GM10266 (cell line): ENCODE measurements at regions not wholly inside any gene's neighbourhood (a gene's known extent, or its start where the extent isn't known, plus 50 kb on each side); places are given as distances from the start of the nearest gene placed in this dataset.

Experiments used
- DNase-seq: peaks from one replicate; pipeline ENCODE4 v3.0.0; 2012; ENCODE audit errors: extremely low spot score
- TF ChIP-seq, protein P1 (sequence below): IDR thresholded peaks from 2 replicates; pipeline ENCODE4 v1.5.1; 2012; ENCODE audit warnings: mild to moderate bottlenecking, low read depth; ENCODE audit not compliant: control insufficient read depth, insufficient read depth; ENCODE audit errors: missing control alignments

DNA sequence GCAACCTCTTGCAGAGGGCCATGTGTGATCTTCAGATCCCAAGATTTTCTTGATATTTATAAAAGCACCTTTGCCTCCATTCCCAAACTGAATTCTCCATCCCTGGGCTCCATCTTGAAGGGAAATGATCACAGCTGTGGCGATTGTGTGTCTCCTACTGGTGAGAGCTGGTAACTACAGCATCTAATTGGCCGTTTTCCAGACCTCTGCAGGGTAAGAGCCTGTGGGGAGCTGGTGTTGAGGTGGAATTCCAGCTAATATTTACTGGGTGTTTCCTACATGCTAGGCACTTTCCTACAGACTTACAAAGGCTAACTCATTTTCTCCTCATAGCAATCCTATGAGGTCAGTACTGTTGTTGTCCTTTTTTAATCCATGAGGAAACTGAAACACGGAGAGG is 59.2 kb upstream of the FNDC1 start:
- TF ChIP-seq, protein P1, sequence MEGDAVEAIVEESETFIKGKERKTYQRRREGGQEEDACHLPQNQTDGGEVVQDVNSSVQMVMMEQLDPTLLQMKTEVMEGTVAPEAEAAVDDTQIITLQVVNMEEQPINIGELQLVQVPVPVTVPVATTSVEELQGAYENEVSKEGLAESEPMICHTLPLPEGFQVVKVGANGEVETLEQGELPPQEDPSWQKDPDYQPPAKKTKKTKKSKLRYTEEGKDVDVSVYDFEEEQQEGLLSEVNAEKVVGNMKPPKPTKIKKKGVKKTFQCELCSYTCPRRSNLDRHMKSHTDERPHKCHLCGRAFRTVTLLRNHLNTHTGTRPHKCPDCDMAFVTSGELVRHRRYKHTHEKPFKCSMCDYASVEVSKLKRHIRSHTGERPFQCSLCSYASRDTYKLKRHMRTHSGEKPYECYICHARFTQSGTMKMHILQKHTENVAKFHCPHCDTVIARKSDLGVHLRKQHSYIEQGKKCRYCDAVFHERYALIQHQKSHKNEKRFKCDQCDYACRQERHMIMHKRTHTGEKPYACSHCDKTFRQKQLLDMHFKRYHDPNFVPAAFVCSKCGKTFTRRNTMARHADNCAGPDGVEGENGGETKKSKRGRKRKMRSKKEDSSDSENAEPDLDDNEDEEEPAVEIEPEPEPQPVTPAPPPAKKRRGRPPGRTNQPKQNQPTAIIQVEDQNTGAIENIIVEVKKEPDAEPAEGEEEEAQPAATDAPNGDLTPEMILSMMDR, result peak; percentile 74
- DNase-seq, result no peak

DNA sequence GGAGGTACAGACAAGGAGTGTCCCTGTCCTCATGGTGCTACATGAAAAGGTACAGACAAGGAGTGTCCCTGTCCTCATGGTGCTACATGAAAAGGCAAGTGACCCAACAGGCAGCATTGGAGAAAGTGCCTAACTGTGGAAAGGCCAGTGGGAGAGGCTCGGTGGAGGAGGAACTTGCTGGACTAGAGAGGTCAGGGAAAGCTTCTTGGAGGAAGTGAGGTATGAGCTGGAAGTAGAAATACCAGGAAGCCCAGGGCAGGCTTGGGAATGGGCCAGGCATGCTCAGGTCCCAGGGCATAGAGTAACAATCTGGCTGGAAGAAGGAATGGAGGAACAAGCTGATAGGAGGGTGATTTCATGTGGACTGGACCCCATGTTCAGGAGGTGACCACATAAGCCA is 59.8 kb upstream of the FNDC1 start:
- TF ChIP-seq, protein P1, result no peak
- DNase-seq, result no peak

DNA sequence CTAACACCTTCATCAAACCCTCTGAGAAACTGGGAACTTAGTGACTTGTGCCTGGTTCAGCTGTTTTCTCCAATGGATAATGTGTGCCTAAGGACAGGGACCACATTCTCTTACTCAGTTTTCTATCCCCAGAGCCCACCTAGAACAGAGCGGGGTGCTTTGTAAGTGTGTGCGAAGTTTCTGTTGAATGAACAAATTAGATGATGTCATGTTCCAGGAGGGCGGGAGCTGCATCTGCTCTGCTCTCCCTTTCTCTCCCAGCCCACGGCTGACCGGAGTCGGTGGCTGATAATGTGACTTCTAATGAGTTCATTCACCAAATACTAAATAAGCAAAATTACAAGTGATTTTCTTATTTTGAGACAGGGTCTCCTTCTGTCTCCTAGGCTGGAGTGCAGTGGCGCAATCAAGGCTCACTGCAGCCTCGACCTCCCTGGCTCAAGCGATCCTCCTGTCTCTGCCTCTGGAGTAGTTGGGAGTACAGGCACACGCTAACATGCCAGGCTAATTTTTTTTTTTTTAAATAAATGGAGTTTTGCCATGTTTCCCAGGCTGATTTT is 60.7 kb upstream of the FNDC1 start:
- TF ChIP-seq, protein P1, result no peak
- DNase-seq, result no peak

DNA sequence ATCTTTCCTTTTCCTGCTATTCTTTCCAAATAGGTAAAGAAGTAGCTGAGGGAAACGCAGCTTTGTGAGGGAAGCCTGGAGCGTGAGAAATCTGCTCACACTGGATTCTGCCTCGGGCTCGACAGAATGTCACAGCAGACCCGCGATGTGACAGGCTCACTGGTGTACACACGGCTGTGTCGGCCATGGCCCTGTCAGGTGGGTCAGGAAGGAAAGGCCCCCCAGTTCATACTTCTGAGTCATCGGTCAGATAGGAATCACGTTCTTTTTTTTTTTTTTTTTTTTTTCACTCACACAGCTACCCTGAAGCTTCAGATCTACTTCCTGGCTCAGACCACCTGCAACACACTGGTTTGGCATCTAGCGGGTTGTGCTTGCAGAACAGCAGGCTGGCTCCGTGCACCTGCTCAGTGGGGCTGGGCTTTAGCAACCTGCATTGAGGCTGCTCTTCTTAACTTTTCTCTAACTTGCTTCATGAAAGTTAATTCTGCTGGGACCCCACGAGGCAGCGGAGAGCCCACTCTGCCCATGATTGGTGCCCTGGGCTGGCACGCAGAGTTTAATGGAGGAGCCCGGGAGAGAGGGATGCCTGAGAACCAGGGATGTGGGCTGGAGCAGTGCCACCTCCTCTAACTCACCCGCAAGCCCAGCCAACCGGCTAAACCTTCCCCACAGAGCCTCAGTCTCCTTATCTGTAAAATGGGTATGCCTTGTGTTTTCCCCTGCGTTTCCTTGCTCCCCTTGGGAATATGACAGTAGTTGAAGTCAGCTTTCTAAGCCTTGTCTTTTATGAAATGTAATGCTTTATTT is 61.5 kb upstream of the FNDC1 start:
- TF ChIP-seq, protein P1, result no peak
- DNase-seq, result no peak

GRCh38 chr6:159106627-159107241 is 61.9 kb upstream of the TAGAP start:
- TF ChIP-seq, protein P1, result no peak
- peak; percentile 77 for DNase-seq

GRCh38 chr6:159105716-159106115 is 60.9 kb upstream of the TAGAP start:
- no peak for DNase-seq
- TF ChIP-seq, protein P1, result no peak

GRCh38 chr6:159104931-159105330 is 60.1 kb upstream of the TAGAP start:
- no peak for DNase-seq
- TF ChIP-seq, protein P1, result no peak
